PFSK-1 (cell line): ENCODE measurements at regions not wholly inside any gene's neighbourhood (a gene's known extent, or its start where the extent isn't known, plus 50 kb on each side); places are given as distances from the start of the nearest gene placed in this dataset.

ENCODE experiments used
- FOXP2 ChIP-seq: optimal IDR thresholded peaks from 2 replicates; pipeline ENCODE3; 2011; ENCODE audit warnings: borderline replicate concordance, control low read depth, inconsistent platforms; ENCODE audit not compliant: insufficient read depth; ENCODE audit errors: extremely low read length, extremely low read depth
- POLR2AphosphoS5 ChIP-seq: IDR thresholded peaks from 2 replicates; pipeline ENCODE4 v1.6.1; 2012; ENCODE audit warnings: low read depth, mild to moderate bottlenecking, control low read depth, low read length, moderate library complexity
- REST ChIP-seq, 2 experiments: IDR thresholded peaks; 2 replicates each; pipeline versions ENCODE4 v1.6.1 to v1.8.0; 2011 to 2012; ENCODE audit warnings: low read depth in 2 of 2, low read length in 2 of 2, control low read depth in 1 of 2, inconsistent platforms in 1 of 2, mild to moderate bottlenecking in 1 of 2, moderate library complexity in 1 of 2; ENCODE audit not compliant: insufficient read depth in 1 of 2
- SIN3A ChIP-seq: IDR thresholded peaks from 2 replicates; pipeline ENCODE4 v1.6.1; 2012; ENCODE audit warnings: mild to moderate bottlenecking, low read length, moderate library complexity, borderline replicate concordance; ENCODE audit not compliant: insufficient read depth
- TAF1 ChIP-seq: IDR thresholded peaks from 2 replicates; pipeline ENCODE4 v1.6.1; 2012; ENCODE audit warnings: low read length, control low read depth, borderline replicate concordance; ENCODE audit not compliant: insufficient read depth

- TF ChIP-seq TAF1 = no peak
- no peak for TF ChIP-seq FOXP2
- no peak for TF ChIP-seq SIN3A
- no peak for TF ChIP-seq POLR2AphosphoS5
- no peak for TF ChIP-seq REST (IDR thresholded peaks at IDR 0.05; ENCODE audit: insufficient read depth in 1 of 2, low read depth in 2 of 2, low read length in 2 of 2)
These were observed 705.0 kb downstream of the MECOM start for GRCh38 chr3:168958466-168958865.

- TF ChIP-seq TAF1 (no peak), SIN3A (no peak), FOXP2 (no peak), POLR2AphosphoS5 (no peak), REST (IDR thresholded peaks at IDR 0.05; ENCODE audit: insufficient read depth in 1 of 2, low read depth in 2 of 2, low read length in 2 of 2) (no peak)
These were observed 707.4 kb downstream of the MECOM start for GRCh38 chr3:168956076-168956475.

GRCh38 chr3:168952551-168952950, 711.0 kb downstream of the MECOM start:
- TF ChIP-seq POLR2AphosphoS5 (no peak), REST (IDR thresholded peaks at IDR 0.05; ENCODE audit: insufficient read depth in 1 of 2, low read depth in 2 of 2, low read length in 2 of 2) (no peak), SIN3A (no peak), FOXP2 (no peak), TAF1 (no peak)

GRCh38 chr3:168951884-168952283, 711.6 kb downstream of the MECOM start:
- no peak for TF ChIP-seq FOXP2
- TF ChIP-seq POLR2AphosphoS5 = no peak
- no peak for TF ChIP-seq SIN3A
- no peak for TF ChIP-seq TAF1
- no peak for TF ChIP-seq REST (IDR thresholded peaks at IDR 0.05; ENCODE audit: insufficient read depth in 1 of 2, low read depth in 2 of 2, low read length in 2 of 2)

- TF ChIP-seq TAF1 (no peak), FOXP2 (no peak), REST (IDR thresholded peaks at IDR 0.05; ENCODE audit: insufficient read depth in 1 of 2, low read depth in 2 of 2, low read length in 2 of 2) (no peak), POLR2AphosphoS5 (no peak), SIN3A (no peak)
These were observed 712.1 kb downstream of the MECOM start for GRCh38 chr3:168951368-168951767.
